Keratinocyte (primary cell): ENCODE measurements at regions not wholly inside any gene's neighbourhood (a gene's known extent, or its start where the extent isn't known, plus 50 kb on each side); places are given as distances from the start of the nearest gene placed in this dataset.

ENCODE experiments used
- DNase-seq: peaks from one replicate; pipeline ENCODE4 v3.0.0-alpha.2; 2011; ENCODE audit warnings: low read depth, missing footprints, low spot score
- FAIRE-seq: peaks from 2 replicates; lab custom pipeline; 2011; peaks lifted over from hg19 to GRCh38; lab: Jason Lieb, UNC
- H2AFZ ChIP-seq: 2 replicates; pipeline ENCODE4 v1.6.0; 2012; ENCODE audit warnings: low read length, control low read depth, inconsistent platforms; ENCODE audit not compliant: control insufficient read depth
- H3K27ac ChIP-seq: 2 replicates; pipeline ENCODE4 v1.5.1; 2011; ENCODE audit warnings: low read length; ENCODE audit not compliant: control insufficient read depth, insufficient read depth
- H3K27me3 ChIP-seq: 3 replicates; pipeline ENCODE4 v1.6.0; 2011; ENCODE audit warnings: low read length; ENCODE audit not compliant: control insufficient read depth, insufficient read depth; ENCODE audit errors: extremely low read depth
- H3K36me3 ChIP-seq, 2 experiments: 2 replicates in 1 of 2; 3 replicates in 1 of 2; pipeline ENCODE4 v1.5.1; 2011; ENCODE audit warnings: low read length in 2 of 2, mild to moderate bottlenecking in 1 of 2; ENCODE audit not compliant: control insufficient read depth in 2 of 2, insufficient read depth in 2 of 2; ENCODE audit errors: extremely low read depth in 1 of 2
- H3K4me1 ChIP-seq: 3 replicates; pipeline ENCODE4 v1.5.1; 2011; ENCODE audit warnings: low read length; ENCODE audit not compliant: control insufficient read depth, insufficient read depth; ENCODE audit errors: extremely low read depth
- H3K4me2 ChIP-seq: 3 replicates; pipeline ENCODE4 v1.6.0; 2011; ENCODE audit warnings: low read depth, low read length; ENCODE audit not compliant: control insufficient read depth, insufficient read depth; ENCODE audit errors: extremely low read depth
- H3K4me3 ChIP-seq, 3 experiments: fragments of 200-600 bp in 1 of 3; sonication (generic) in 1 of 3; 2 replicates in 2 of 3; 3 replicates in 1 of 3; pipeline ENCODE4 v1.5.1; 2011 to 2016; ENCODE audit warnings: low read length in 3 of 3, mild to moderate bottlenecking in 3 of 3, control low read depth in 2 of 3, inconsistent platforms in 1 of 3, low read depth in 1 of 3, mixed read lengths in 1 of 3, mixed run types in 1 of 3, moderate library complexity in 1 of 3; ENCODE audit not compliant: control insufficient read depth in 2 of 3, insufficient read depth in 2 of 3; ENCODE audit errors: extremely low read depth in 1 of 3
- H3K79me2 ChIP-seq: 2 replicates; pipeline ENCODE4 v1.6.0; 2012; ENCODE audit warnings: low read length; ENCODE audit not compliant: control insufficient read depth, insufficient read depth
- H3K9ac ChIP-seq: 3 replicates; pipeline ENCODE4 v1.6.0; 2011; ENCODE audit warnings: low read length; ENCODE audit not compliant: control insufficient read depth, insufficient read depth; ENCODE audit errors: extremely low read depth
- H3K9me1 ChIP-seq: 3 replicates; pipeline ENCODE4 v1.6.0; 2011; ENCODE audit warnings: low read length; ENCODE audit not compliant: control insufficient read depth, insufficient read depth; ENCODE audit errors: extremely low read depth
- H3K9me3 ChIP-seq: 2 replicates; pipeline ENCODE4 v1.5.1; 2012; ENCODE audit warnings: low read depth, low read length; ENCODE audit not compliant: control insufficient read depth
- H4K20me1 ChIP-seq: 3 replicates; pipeline ENCODE4 v1.6.0; 2011; ENCODE audit warnings: low read length; ENCODE audit not compliant: control insufficient read depth, insufficient read depth; ENCODE audit errors: extremely low read depth
- EZH2 ChIP-seq: IDR thresholded peaks from one replicate; pipeline ENCODE4 v1.6.1; 2012; ENCODE audit warnings: inconsistent platforms, mild to moderate bottlenecking, low read length, moderate library complexity
- dilution Hi-C: fragments of 300-500 bp; cut with MboI; formaldehyde crosslinking; loops from one replicate; pipeline ENCODE4 v1.7.0; 2020; ENCODE audit warnings: low sequenced_read_pairs; ENCODE audit not compliant: extremely low pct_ligation_motif_present
- TF ChIP-seq, protein P1 (sequence below), 3 experiments: IDR thresholded peaks in 1 of 3; conservative IDR thresholded peaks in 1 of 3; optimal IDR thresholded peaks in 1 of 3; 2 replicates in 2 of 3; 3 replicates in 1 of 3; pipeline versions ENCODE3 to v1.5.1; 2011; ENCODE audit warnings: low read length in 3 of 3, mild to moderate bottlenecking in 3 of 3, moderate library complexity in 2 of 3, control low read depth in 1 of 3, inconsistent platforms in 1 of 3; ENCODE audit not compliant: insufficient read depth in 2 of 3; ENCODE audit errors: extremely low read depth in 1 of 3

DNA sequence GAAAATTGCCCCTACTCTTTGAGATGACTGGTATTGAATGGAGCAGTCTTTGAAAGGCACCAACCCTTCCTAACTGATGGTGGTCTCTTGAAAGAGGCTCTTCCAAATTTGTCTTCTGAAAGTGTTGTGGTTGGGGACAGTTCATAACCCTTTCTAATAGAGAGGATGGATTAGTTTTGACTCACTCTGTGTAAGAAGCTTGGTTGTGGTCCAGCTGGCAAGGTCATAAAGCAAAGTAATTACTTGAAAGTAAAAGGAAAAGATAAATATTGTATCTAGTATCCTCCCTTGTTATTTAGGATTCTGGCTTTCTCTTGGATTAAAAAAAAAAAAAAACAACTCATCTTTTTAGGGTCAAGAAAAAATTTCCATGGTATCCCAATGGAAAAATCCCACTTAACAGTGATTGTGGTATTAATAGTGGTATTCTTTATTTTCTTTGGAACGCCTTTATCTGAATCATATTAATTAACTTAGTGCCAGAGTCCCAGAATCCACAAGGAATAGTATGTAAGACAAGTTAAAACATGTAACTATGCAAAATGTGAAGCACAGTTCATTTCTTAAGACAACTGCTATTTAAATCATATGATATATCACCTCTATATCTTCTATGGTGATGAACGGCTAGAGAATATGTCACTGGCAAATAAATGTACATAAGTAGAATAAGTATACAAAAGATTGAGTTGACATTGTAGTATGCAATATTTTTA lies 469.3 kb upstream of the CDIN1 start:
- Histone ChIP-seq H4K20me1 (no peaks in the 10 kb centered on the region), H3K4me2 (no peak overlapping the region)

DNA sequence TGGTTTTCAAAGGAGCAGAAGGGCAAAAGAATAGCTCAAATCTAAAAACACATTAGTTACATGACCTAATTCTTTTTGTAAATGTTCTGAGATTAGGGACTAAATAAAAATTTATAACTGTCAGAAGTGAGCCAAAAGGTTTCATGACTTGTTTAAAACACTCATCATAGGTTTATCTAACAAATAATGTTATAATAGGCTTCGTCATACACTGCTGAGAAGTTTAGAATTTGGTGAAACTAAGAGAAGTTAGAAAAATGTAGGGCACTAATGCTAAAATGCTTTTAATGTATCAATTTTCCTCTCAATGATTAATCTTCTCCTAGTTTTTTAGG lies 468.8 kb upstream of the CDIN1 start:
- no peak overlapping the region for H3K27ac ChIP-seq
- H3K27me3 ChIP-seq: no peaks in the 10 kb centered on the region
- no peak for DNase-seq
- no peak for TF ChIP-seq EZH2
- FAIRE-seq: no peak
- no peaks in the 10 kb centered on the region for H3K9me1 ChIP-seq
- H3K4me3 ChIP-seq: no peak overlapping the region
- H4K20me1 ChIP-seq: no peaks in the 10 kb centered on the region
- H3K36me3 ChIP-seq: no peaks in the 10 kb centered on the region
- no peak overlapping the region for H3K9ac ChIP-seq
- H2AFZ ChIP-seq: no peak overlapping the region
- H3K79me2 ChIP-seq: no peaks in the 10 kb centered on the region
- H3K9me3 ChIP-seq: no peaks in the 10 kb centered on the region
- no peak overlapping the region for H3K4me2 ChIP-seq
- dilution Hi-C loops: no loop called here
- H3K4me1 ChIP-seq: no peaks in the 10 kb centered on the region

More for the DNA sequence above, 469.3 kb upstream of the CDIN1 start:
- dilution Hi-C loops: no loop called here
- Histone ChIP-seq H3K36me3 (no peaks in the 10 kb centered on the region), H3K9me1 (no peaks in the 10 kb centered on the region), H3K9ac (no peak overlapping the region), H2AFZ (no peak overlapping the region), H3K27ac (no peak overlapping the region), H3K9me3 (no peaks in the 10 kb centered on the region), H3K27me3 (no peaks in the 10 kb centered on the region), H3K79me2 (no peaks in the 10 kb centered on the region), H3K4me3 (no peak overlapping the region), H3K4me1 (no peaks in the 10 kb centered on the region)
- no peak for TF ChIP-seq EZH2
- TF ChIP-seq, protein P1, sequence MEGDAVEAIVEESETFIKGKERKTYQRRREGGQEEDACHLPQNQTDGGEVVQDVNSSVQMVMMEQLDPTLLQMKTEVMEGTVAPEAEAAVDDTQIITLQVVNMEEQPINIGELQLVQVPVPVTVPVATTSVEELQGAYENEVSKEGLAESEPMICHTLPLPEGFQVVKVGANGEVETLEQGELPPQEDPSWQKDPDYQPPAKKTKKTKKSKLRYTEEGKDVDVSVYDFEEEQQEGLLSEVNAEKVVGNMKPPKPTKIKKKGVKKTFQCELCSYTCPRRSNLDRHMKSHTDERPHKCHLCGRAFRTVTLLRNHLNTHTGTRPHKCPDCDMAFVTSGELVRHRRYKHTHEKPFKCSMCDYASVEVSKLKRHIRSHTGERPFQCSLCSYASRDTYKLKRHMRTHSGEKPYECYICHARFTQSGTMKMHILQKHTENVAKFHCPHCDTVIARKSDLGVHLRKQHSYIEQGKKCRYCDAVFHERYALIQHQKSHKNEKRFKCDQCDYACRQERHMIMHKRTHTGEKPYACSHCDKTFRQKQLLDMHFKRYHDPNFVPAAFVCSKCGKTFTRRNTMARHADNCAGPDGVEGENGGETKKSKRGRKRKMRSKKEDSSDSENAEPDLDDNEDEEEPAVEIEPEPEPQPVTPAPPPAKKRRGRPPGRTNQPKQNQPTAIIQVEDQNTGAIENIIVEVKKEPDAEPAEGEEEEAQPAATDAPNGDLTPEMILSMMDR (optimal IDR thresholded peaks at IDR 0.05 in 1 of 3, IDR thresholded peaks at IDR 0.05 in 1 of 3, conservative IDR thresholded peaks at IDR 0.05 in 1 of 3; ENCODE audit: extremely low read depth in 1 of 3, insufficient read depth in 2 of 3, low read length in 3 of 3): no peak
- DNase-seq (no peak), FAIRE-seq (no peak)

DNA sequence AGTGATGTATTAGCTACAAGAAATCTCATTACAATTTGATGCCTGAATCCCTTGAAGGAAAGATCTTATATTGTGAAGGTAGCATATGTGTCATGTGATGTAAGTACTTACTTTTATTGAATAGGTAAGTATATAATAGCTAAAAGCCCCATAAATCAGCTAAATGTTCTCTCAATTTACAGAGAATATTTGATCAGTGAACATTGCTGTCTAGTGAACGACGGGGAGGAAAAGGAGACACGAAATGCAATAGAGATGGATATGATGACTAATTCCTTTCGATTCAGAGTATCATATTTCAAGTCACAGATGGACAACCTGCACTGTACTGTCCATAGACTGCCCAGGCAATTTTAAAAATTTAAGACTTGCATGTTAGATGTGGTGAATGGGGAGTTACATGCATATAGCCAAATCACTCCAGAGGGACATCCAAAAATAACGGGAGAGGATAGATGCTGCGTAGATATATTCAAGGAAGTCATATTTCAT lies 462.1 kb upstream of the CDIN1 start:
- dilution Hi-C loops: no loop called here
- H3K27ac ChIP-seq: no peak overlapping the region
- H3K4me3 ChIP-seq: no peak overlapping the region
- H3K4me2 ChIP-seq: no peak overlapping the region
- TF ChIP-seq, protein P1 (optimal IDR thresholded peaks at IDR 0.05 in 1 of 3, IDR thresholded peaks at IDR 0.05 in 1 of 3, conservative IDR thresholded peaks at IDR 0.05 in 1 of 3; ENCODE audit: extremely low read depth in 1 of 3, insufficient read depth in 2 of 3, low read length in 3 of 3): no peak
- no peak for TF ChIP-seq EZH2
- H3K79me2 ChIP-seq: no peaks in the 10 kb centered on the region
- H4K20me1 ChIP-seq: no peaks in the 10 kb centered on the region
- H3K9ac ChIP-seq: no peak overlapping the region
- no peaks in the 10 kb centered on the region for H3K9me3 ChIP-seq
- no peaks in the 10 kb centered on the region for H3K27me3 ChIP-seq
- H2AFZ ChIP-seq: no peak overlapping the region
- DNase-seq (no peak), FAIRE-seq (no peak)
- no peaks in the 10 kb centered on the region for H3K9me1 ChIP-seq
- H3K4me1 ChIP-seq: no peaks in the 10 kb centered on the region
- no peaks in the 10 kb centered on the region for H3K36me3 ChIP-seq
